Stimulated activated CD8-positive, alpha-beta memory T cell treated with anti-CD3 and anti-CD28 coated beads, Interleukin-7, amount 100 ng/mL, for 24 hours (primary cell): ENCODE measurements at regions not wholly inside any gene's neighbourhood (a gene's known extent, or its start where the extent isn't known, plus 50 kb on each side); places are given as distances from the start of the nearest gene placed in this dataset.

Source experiments
- DNase-seq: peaks from one replicate; pipeline ENCODE4 v3.0.0-alpha.2; 2020; ENCODE audit warnings: low read depth

GRCh38 chr2:9105601-9106337 lies 100.8 kb upstream of the ASAP2 start:
- no peak for DNase-seq

GRCh38 chr2:9103663-9104277 lies 100.3 kb upstream of the MBOAT2 start:
- DNase-seq: no peak

GRCh38 chr2:9102861-9103662 lies 99.6 kb upstream of the MBOAT2 start:
- DNase-seq: no peak

GRCh38 chr2:9101763-9102425 lies 98.4 kb upstream of the MBOAT2 start:
- no peak for DNase-seq

- no peak for DNase-seq
Measured at GRCh38 chr2:9100080-9100876, 96.8 kb upstream of the MBOAT2 start.

GRCh38 chr2:9099341-9099751 lies 95.9 kb upstream of the MBOAT2 start:
- no peak for DNase-seq

GRCh38 chr2:9097892-9098291 lies 94.4 kb upstream of the MBOAT2 start:
- no peak for DNase-seq

- DNase-seq: no peak
Measured at GRCh38 chr2:9097239-9097638, 93.8 kb upstream of the MBOAT2 start.

GRCh38 chr2:9096761-9097160 lies 93.3 kb upstream of the MBOAT2 start:
- no peak for DNase-seq

- no peak for DNase-seq
Measured at GRCh38 chr2:9095690-9096089, 92.2 kb upstream of the MBOAT2 start.

- DNase-seq: no peak
Measured at GRCh38 chr2:9095226-9095625, 91.7 kb upstream of the MBOAT2 start.

GRCh38 chr2:9094117-9094516 lies 90.6 kb upstream of the MBOAT2 start:
- DNase-seq: no peak

- DNase-seq: no peak
Measured at GRCh38 chr2:9093324-9093723, 89.8 kb upstream of the MBOAT2 start.

GRCh38 chr2:9092383-9093282 lies 89.1 kb upstream of the MBOAT2 start:
- DNase-seq: no peak

GRCh38 chr2:9091811-9092210 lies 88.3 kb upstream of the MBOAT2 start:
- no peak for DNase-seq

- no peak for DNase-seq
Measured at GRCh38 chr2:9089831-9090230, 86.3 kb upstream of the MBOAT2 start.

- DNase-seq: no peak
Measured at GRCh38 chr2:9087121-9087681, 83.7 kb upstream of the MBOAT2 start.

GRCh38 chr2:9086465-9086864 lies 83.0 kb upstream of the MBOAT2 start:
- no peak for DNase-seq

GRCh38 chr2:9085353-9085752 lies 81.9 kb upstream of the MBOAT2 start:
- no peak for DNase-seq

- no peak for DNase-seq
Measured at GRCh38 chr2:9083287-9083686, 79.8 kb upstream of the MBOAT2 start.
